Kidney (tissue), 13 donors: ENCODE measurements at regions not wholly inside any gene's neighbourhood (a gene's known extent, or its start where the extent isn't known, plus 50 kb on each side); places are given as distances from the start of the nearest gene placed in this dataset.

Source experiments
- DNase-seq, 5 donors: peaks; one replicate each; pipeline ENCODE4 v3.0.0-alpha.2; 2013 to 2020
- FAIRE-seq: peaks from 2 replicates; lab custom pipeline; 2012; peaks lifted over from hg19 to GRCh38; lab: Jason Lieb, UNC
- H3K27ac ChIP-seq, 2 donors: one replicate each; pipeline ENCODE4 v1.7.0; 2013; ENCODE audit warnings: low read depth in 2 of 2, low read length in 2 of 2, inconsistent platforms in 1 of 2
- H3K27me3 ChIP-seq: one replicate; pipeline ENCODE4 v1.7.1; 2013; ENCODE audit warnings: low read length, inconsistent platforms; ENCODE audit not compliant: control insufficient read depth, insufficient read depth
- H3K36me3 ChIP-seq, 3 donors: one replicate each; pipeline versions ENCODE4 v1.7.0 to v1.7.1; 2013; ENCODE audit warnings: low read length in 3 of 3, control low read depth in 1 of 3, inconsistent platforms in 1 of 3; ENCODE audit not compliant: insufficient read depth in 3 of 3, control insufficient read depth in 2 of 3
- H3K4me1 ChIP-seq, 3 donors: one replicate each; pipeline versions ENCODE4 v1.7.0 to v1.7.1; 2013; ENCODE audit warnings: low read length in 3 of 3, inconsistent platforms in 1 of 3, low read depth in 1 of 3; ENCODE audit not compliant: control insufficient read depth in 2 of 3, insufficient read depth in 2 of 3
- H3K4me3 ChIP-seq, 3 donors: one replicate each; pipeline versions ENCODE4 v1.7.0 to v1.8.1; 2013; ENCODE audit warnings: low read length in 3 of 3, control low read depth in 1 of 3, inconsistent platforms in 1 of 3
- H3K9ac ChIP-seq, 3 donors: one replicate each; pipeline versions ENCODE4 v1.7.0 to v1.7.1; 2013; ENCODE audit warnings: low read length in 3 of 3, control low read depth in 1 of 3, inconsistent platforms in 1 of 3
- H3K9me3 ChIP-seq, 3 donors: one replicate each; pipeline versions ENCODE4 v1.7.0 to v1.7.1; 2013; ENCODE audit warnings: low read length in 3 of 3, control low read depth in 1 of 3, inconsistent platforms in 1 of 3; ENCODE audit not compliant: control insufficient read depth in 2 of 3, insufficient read depth in 1 of 3
- CTCF ChIP-seq: IDR thresholded peaks from 3 replicates; pipeline ENCODE4 v1.5.1; 2012; ENCODE audit warnings: mild to moderate bottlenecking, moderate library complexity, borderline replicate concordance; ENCODE audit not compliant: insufficient read depth; ENCODE audit errors: extremely low read depth
- intact Hi-C: fragments of 100-400 bp; cut with DNase I; formaldehyde crosslinking; loops from one replicate; pipeline ENCODE4 v1.11.1; 2022
- donor health status: control.
- donor health status: control.
- donor health status: control.
- donor health status: control.
- donor health status: control.
- donor health status: DM: yes; HTN: yes; CAD: no.
- donor health status: Normal renal cell carcinoma (clear cell type).

GRCh38 chr1:177796561-177796960 lies 173.3 kb downstream of the SEC16B start:
- no peak overlapping the region for H3K9ac ChIP-seq
- intact Hi-C loops, result no loop called here
- H3K27me3 ChIP-seq, result no peaks in the 10 kb centered on the region
- FAIRE-seq (no peak), DNase-seq (no peak)
- no peaks in the 10 kb centered on the region for H3K36me3 ChIP-seq
- H3K4me3 ChIP-seq, result no peak overlapping the region
- no peaks in the 10 kb centered on the region for H3K9me3 ChIP-seq
- H3K27ac ChIP-seq, result no peak overlapping the region
- H3K4me1 ChIP-seq, result peaks cover 8 to 12% (median 11%) of the 10 kb centered on the region in 3 donors
- TF ChIP-seq CTCF, result no peak

GRCh38 chr1:177794376-177794991 lies 175.4 kb downstream of the SEC16B start:
- DNase-seq, result peak in 2 of 5 donors; percentile 55 to 73
- no peak for TF ChIP-seq CTCF
- peak overlapping the region; percentile 48 to 83 for H3K27ac ChIP-seq
- intact Hi-C loops, result no loop called here
- no peak overlapping the region for H3K9ac ChIP-seq
- peaks cover 8 to 15% (median 11%) of the 10 kb centered on the region in 3 donors for H3K4me1 ChIP-seq
- no peaks in the 10 kb centered on the region for H3K9me3 ChIP-seq
- H3K4me3 ChIP-seq, result peak overlapping the region in 1 of 3 donors; percentile 19
- peak; percentile 50 for FAIRE-seq
- H3K27me3 ChIP-seq, result no peaks in the 10 kb centered on the region
- no peaks in the 10 kb centered on the region for H3K36me3 ChIP-seq

GRCh38 chr1:177793900-177794299 lies 176.0 kb downstream of the SEC16B start:
- H3K27me3 ChIP-seq, result no peaks in the 10 kb centered on the region
- no peaks in the 10 kb centered on the region for H3K9me3 ChIP-seq
- peak overlapping the region; percentile 45 to 83 for H3K27ac ChIP-seq
- H3K36me3 ChIP-seq, result no peaks in the 10 kb centered on the region
- no peak overlapping the region for H3K9ac ChIP-seq
- H3K4me3 ChIP-seq, result no peak overlapping the region
- DNase-seq (peak in 3 of 5 donors; percentile 10 to 48 (median 34)), FAIRE-seq (no peak)
- intact Hi-C loops, result no loop called here
- no peak for TF ChIP-seq CTCF
- peaks cover 8 to 15% (median 11%) of the 10 kb centered on the region in 3 donors for H3K4me1 ChIP-seq

GRCh38 chr1:177790566-177790965 lies 179.3 kb downstream of the SEC16B start:
- Histone ChIP-seq H3K4me3 (no peak overlapping the region), H3K27ac (no peak overlapping the region), H3K27me3 (no peaks in the 10 kb centered on the region), H3K9me3 (no peaks in the 10 kb centered on the region), H3K9ac (no peak overlapping the region), H3K4me1 (peaks cover 8 to 15% (median 11%) of the 10 kb centered on the region in 3 donors), H3K36me3 (no peaks in the 10 kb centered on the region)
- intact Hi-C loops, result no loop called here
- no peak for FAIRE-seq
- TF ChIP-seq CTCF, result no peak
- DNase-seq, result no peak
